HFFc6 (cell line): ENCODE measurements at regions not wholly inside any gene's neighbourhood (a gene's known extent, or its start where the extent isn't known, plus 50 kb on each side); places are given as distances from the start of the nearest gene placed in this dataset.
"Not testable (repeated sequence)": the region's sequence is repeated elsewhere in the genome, so short reads cannot be mapped to it uniquely, and the experiment has no call there.

Source experiments
- DNase-seq: peaks from one replicate; pipeline ENCODE4 v3.0.0-alpha.2; 2018
- H3K27ac Mint-ChIP-seq: 2 replicates; pipeline ENCODE4 v1.8.0; 2020; ENCODE audit warnings: mild to moderate bottlenecking, mixed read lengths
- H3K27me3 Mint-ChIP-seq: 2 replicates; pipeline ENCODE4 v1.8.0; 2021; ENCODE audit warnings: mild to moderate bottlenecking, moderate library complexity, mixed read lengths; ENCODE audit not compliant: insufficient read depth
- H3K36me3 Mint-ChIP-seq: 2 replicates; pipeline ENCODE4 v1.8.0; 2021; ENCODE audit warnings: low read depth, mixed read lengths
- H3K4me1 Mint-ChIP-seq: 2 replicates; pipeline ENCODE4 v1.8.0; 2020; ENCODE audit warnings: low read depth, mixed read lengths
- H3K4me3 Mint-ChIP-seq: 2 replicates; pipeline ENCODE4 v1.8.0; 2020; ENCODE audit warnings: mild to moderate bottlenecking, moderate library complexity, mixed read lengths
- H3K9me3 Mint-ChIP-seq: 2 replicates; pipeline ENCODE4 v1.8.0; 2020; ENCODE audit warnings: mild to moderate bottlenecking, mixed read lengths
- CTCF ChIP-seq: fragments of 200-600 bp; sonication (generic); IDR thresholded peaks from 2 replicates; pipeline ENCODE4 v1.5.0; 2021; ENCODE audit warnings: antibody characterized with exemption, mild to moderate bottlenecking

- not testable (repeated sequence) for H3K27ac Mint-ChIP-seq, H3K36me3 Mint-ChIP-seq, H3K4me1 Mint-ChIP-seq, H3K9me3 Mint-ChIP-seq, H3K4me3 Mint-ChIP-seq, H3K27me3 Mint-ChIP-seq, DNase-seq
Observed at GRCh38 chr4:86413426-86413825, 53.6 kb upstream of the MAPK10 start.

GRCh38 chr4:86414686-86415085, 54.8 kb upstream of the MAPK10 start:
- Mint-ChIP-seq H3K36me3 (no peaks in the 10 kb centered on the region), H3K4me3 (no peak overlapping the region), H3K27ac (no peak overlapping the region), H3K27me3 (peaks cover 4% of the 10 kb centered on the region; the same call in 1 of the 2 replicates), H3K9me3 (no peaks in the 10 kb centered on the region), H3K4me1 (no peaks in the 10 kb centered on the region)
- no peak for DNase-seq
- no peak for TF ChIP-seq CTCF

GRCh38 chr4:86416081-86416480, 56.2 kb upstream of the MAPK10 start:
- no peaks in the 10 kb centered on the region for H3K9me3 Mint-ChIP-seq
- no peak for TF ChIP-seq CTCF
- no peaks in the 10 kb centered on the region for H3K36me3 Mint-ChIP-seq
- H3K4me1 Mint-ChIP-seq: no peaks in the 10 kb centered on the region
- H3K27ac Mint-ChIP-seq: no peak overlapping the region
- no peak overlapping the region for H3K4me3 Mint-ChIP-seq
- peaks cover 2% of the 10 kb centered on the region; the same call in 1 of the 2 replicates for H3K27me3 Mint-ChIP-seq
- DNase-seq: no peak

GRCh38 chr4:86421461-86421860, 61.6 kb upstream of the MAPK10 start:
- no peaks in the 10 kb centered on the region for H3K4me1 Mint-ChIP-seq
- DNase-seq: no peak
- no peak overlapping the region for H3K4me3 Mint-ChIP-seq
- no peak for TF ChIP-seq CTCF
- H3K27ac Mint-ChIP-seq: no peak overlapping the region
- H3K36me3 Mint-ChIP-seq: no peaks in the 10 kb centered on the region
- no peaks in the 10 kb centered on the region for H3K9me3 Mint-ChIP-seq
- no peaks in the 10 kb centered on the region; the same call in 1 of the 2 replicates for H3K27me3 Mint-ChIP-seq

- no peak for TF ChIP-seq CTCF
- H3K9me3 Mint-ChIP-seq: no peaks in the 10 kb centered on the region
- no peaks in the 10 kb centered on the region for H3K36me3 Mint-ChIP-seq
- H3K4me1 Mint-ChIP-seq: no peaks in the 10 kb centered on the region
- H3K27me3 Mint-ChIP-seq: peaks cover 3% of the 10 kb centered on the region
- DNase-seq: no peak
- no peak overlapping the region for H3K4me3 Mint-ChIP-seq
- no peak overlapping the region for H3K27ac Mint-ChIP-seq
Observed at GRCh38 chr4:86431543-86432116, 71.8 kb upstream of the MAPK10 start.

GRCh38 chr4:86432559-86433134, 72.8 kb upstream of the MAPK10 start:
- H3K36me3 Mint-ChIP-seq: no peaks in the 10 kb centered on the region
- no peak overlapping the region for H3K27ac Mint-ChIP-seq
- no peak overlapping the region for H3K4me3 Mint-ChIP-seq
- H3K9me3 Mint-ChIP-seq: no peaks in the 10 kb centered on the region
- no peaks in the 10 kb centered on the region for H3K4me1 Mint-ChIP-seq
- DNase-seq: no peak
- peaks cover 3% of the 10 kb centered on the region for H3K27me3 Mint-ChIP-seq
- TF ChIP-seq CTCF: no peak
